ENCODE measurements at regions not wholly inside any gene's neighbourhood (a gene's known extent, or its start where the extent isn't known, plus 50 kb on each side); places are given as distances from the start of the nearest gene placed in this dataset.
"Not testable (repeated sequence)": the region's sequence is repeated elsewhere in the genome, so short reads cannot be mapped to it uniquely, and the experiment has no call there.

DNA sequence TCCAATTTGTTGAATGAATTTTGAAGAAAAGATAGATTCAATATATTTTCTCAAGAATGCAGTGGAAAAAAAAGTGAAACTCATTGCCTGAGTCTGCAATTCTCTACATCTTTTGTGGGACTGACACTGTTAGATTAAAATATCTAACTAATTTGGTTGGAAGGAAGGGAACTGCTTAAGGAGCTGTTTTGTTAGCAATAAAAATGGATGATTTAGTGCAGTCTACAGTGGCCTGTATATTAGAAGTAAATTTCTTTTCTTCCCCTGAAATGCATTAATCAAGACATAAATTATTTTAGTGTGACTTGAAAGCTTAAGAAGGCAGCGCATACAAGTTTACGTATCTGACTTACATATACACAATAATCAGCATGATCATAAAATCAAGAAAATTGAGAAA lies 1332.6 kb downstream of the EPHA7 start:
- ATAC-seq (replicated peaks) (no peak), DNase-seq (no peak)
- H3K36me3 Mint-ChIP-seq (ENCODE audit: insufficient read depth): no peaks in the 10 kb centered on the region
- H3K4me3 Mint-ChIP-seq: no peak overlapping the region
- peaks cover 9 to 16% of the 10 kb centered on the region in 2 donors for H3K9me3 Mint-ChIP-seq
- H3K27ac Mint-ChIP-seq: no peak overlapping the region
- no peaks in the 10 kb centered on the region for H3K27me3 Mint-ChIP-seq
- H3K4me1 Mint-ChIP-seq (ENCODE audit: low read depth in 2 of 2): no peaks in the 10 kb centered on the region

DNA sequence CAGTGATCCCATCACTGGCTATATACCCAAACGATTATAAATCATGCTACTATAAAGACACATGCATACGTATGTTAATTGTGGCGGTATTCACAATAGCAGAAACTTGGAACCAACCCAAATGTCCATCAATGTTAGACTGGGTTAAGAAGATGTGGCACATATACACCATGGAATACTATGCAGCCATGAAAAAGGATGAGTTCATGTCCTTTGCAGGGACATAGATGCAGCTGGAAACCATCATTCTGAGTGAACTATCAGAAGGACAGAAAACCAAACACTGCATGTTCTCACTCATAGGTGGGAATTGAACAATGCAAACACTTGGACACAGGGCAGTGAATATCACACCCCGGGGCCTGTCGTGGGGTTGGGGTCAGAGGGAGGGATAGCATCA lies 1335.4 kb downstream of the EPHA7 start:
- not testable (repeated sequence) for H3K36me3 Mint-ChIP-seq (ENCODE audit: insufficient read depth); DNase-seq; ATAC-seq (replicated peaks); H3K4me1 Mint-ChIP-seq (ENCODE audit: low read depth in 2 of 2); H3K4me3 Mint-ChIP-seq; H3K27ac Mint-ChIP-seq; H3K27me3 Mint-ChIP-seq
- peaks cover 6 to 28% of the 10 kb centered on the region in 2 donors for H3K9me3 Mint-ChIP-seq

DNA sequence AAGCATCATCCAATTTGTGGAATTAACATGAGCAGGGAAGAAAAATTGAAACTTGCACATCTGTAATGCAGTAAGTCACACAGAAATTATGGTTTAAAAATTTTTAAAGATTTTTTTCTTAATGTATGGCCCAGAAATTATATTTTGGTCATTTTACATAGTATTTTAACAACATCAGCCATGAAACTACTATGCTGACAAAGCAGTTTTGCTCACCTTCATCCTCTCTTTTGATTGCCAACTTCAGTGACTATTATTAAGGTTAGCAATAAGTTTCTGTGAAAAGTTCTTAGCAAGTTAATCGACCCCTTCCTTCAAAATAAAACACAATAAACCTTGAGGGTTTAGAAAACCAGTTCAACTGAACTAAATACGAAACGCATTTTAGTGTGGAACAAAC lies 1347.0 kb downstream of the EPHA7 start:
- no peak overlapping the region for H3K27ac Mint-ChIP-seq
- H3K36me3 Mint-ChIP-seq (ENCODE audit: insufficient read depth): no peaks in the 10 kb centered on the region
- no peaks in the 10 kb centered on the region for H3K27me3 Mint-ChIP-seq
- H3K4me3 Mint-ChIP-seq: no peak overlapping the region
- ATAC-seq (replicated peaks) (no peak), DNase-seq (no peak)
- no peaks in the 10 kb centered on the region for H3K4me1 Mint-ChIP-seq (ENCODE audit: low read depth in 2 of 2)
- H3K9me3 Mint-ChIP-seq: peaks cover 3 to 6% of the 10 kb centered on the region in 2 donors

DNA sequence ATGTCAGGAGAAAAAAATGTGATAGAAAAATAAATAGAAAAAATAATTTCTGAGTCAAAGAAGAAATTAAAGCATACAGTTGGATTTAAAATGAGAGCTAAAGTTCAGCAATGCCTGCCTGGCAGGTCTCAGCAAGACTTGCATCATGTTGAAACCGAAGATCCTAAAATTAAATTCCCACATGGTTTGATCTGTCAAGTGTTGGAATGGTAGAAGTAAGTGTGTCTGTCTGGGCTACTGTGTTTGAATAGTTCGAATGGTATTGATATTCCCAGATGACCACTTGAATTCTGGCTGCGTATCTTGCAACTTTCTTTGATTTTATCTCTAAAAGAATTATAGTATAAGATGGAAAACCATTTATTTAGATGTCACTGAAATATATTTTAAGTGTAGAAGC lies 1349.6 kb downstream of the EPHA7 start:
- H3K36me3 Mint-ChIP-seq (ENCODE audit: insufficient read depth): no peaks in the 10 kb centered on the region
- no peak for ATAC-seq (replicated peaks)
- H3K4me1 Mint-ChIP-seq (ENCODE audit: low read depth in 2 of 2): no peaks in the 10 kb centered on the region
- H3K9me3 Mint-ChIP-seq: peaks cover 3 to 6% of the 10 kb centered on the region in 2 donors
- H3K27me3 Mint-ChIP-seq: no peaks in the 10 kb centered on the region
- H3K27ac Mint-ChIP-seq: no peak overlapping the region
- no peak for DNase-seq
- H3K4me3 Mint-ChIP-seq: no peak overlapping the region

DNA sequence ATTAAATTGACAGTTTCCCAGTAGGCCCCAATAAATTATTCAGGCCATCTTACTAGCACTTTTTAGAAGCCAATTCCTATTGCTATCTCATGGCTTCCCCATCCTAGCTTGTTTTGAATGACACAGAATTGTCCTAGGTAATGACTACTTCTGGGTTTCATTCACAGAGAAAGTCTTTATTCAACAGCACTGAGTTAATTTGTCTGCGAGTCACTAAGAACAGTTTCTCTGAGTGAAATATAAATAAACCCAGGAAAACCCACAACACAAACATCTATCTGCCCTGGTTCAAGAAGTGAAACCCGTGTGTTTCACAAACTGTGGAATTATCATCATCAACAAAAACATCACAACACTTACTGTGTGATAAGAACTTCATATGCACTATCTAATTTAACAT lies 1366.8 kb downstream of the EPHA7 start:
- Mint-ChIP-seq H3K36me3 (ENCODE audit: insufficient read depth) (no peaks in the 10 kb centered on the region), H3K4me1 (ENCODE audit: low read depth in 2 of 2) (no peaks in the 10 kb centered on the region), H3K4me3 (no peak overlapping the region), H3K27ac (no peak overlapping the region), H3K9me3 (no peaks in the 10 kb centered on the region), H3K27me3 (no peaks in the 10 kb centered on the region)
- no peak for DNase-seq
- ATAC-seq (replicated peaks): no peak

DNA sequence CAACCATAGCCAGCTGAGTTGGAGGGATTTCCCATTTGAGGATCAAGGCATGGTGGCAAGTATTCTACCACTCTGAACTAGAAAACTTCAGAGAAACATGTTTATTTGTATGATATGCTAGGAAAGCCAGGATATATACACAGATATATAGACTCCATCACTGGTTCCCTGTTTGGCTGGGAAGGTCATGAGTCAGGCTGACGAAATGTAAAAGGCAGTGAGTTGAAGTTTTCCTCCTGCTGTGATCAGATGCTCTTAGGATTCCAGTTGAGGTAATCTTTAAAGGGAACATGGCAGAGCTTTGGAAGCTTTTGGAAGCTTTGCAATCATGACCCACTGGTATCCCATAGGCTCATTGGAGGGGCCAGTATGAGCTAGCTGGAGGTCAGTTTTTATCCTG lies 1369.1 kb downstream of the EPHA7 start:
- Mint-ChIP-seq H3K4me3 (no peak overlapping the region), H3K36me3 (ENCODE audit: insufficient read depth) (no peaks in the 10 kb centered on the region), H3K4me1 (ENCODE audit: low read depth in 2 of 2) (no peaks in the 10 kb centered on the region), H3K9me3 (no peaks in the 10 kb centered on the region), H3K27ac (no peak overlapping the region), H3K27me3 (no peaks in the 10 kb centered on the region)
- ATAC-seq (replicated peaks) (no peak), DNase-seq (no peak)

DNA sequence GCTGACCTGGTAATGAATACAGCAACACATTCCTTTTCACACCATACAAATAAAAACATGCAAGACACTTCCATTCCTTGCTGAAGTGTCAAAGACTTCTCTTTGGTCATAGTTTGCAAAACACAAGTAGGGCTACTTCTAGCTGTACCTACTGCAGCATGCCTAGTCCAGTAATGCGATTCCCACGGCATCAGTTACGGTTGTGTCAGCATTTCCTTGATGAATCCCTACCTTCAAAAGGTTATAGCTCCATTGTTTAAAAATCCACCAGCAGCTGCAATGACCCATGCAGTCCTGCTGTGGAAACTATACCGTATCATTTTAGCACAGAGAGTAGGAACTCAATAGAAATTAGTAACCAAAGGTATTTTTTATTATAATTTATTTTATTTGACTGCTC lies 1371.5 kb downstream of the EPHA7 start:
- DNase-seq: no peak
- no peak for ATAC-seq (replicated peaks)
- H3K36me3 Mint-ChIP-seq (ENCODE audit: insufficient read depth): no peaks in the 10 kb centered on the region
- no peaks in the 10 kb centered on the region for H3K27me3 Mint-ChIP-seq
- no peak overlapping the region for H3K4me3 Mint-ChIP-seq
- no peaks in the 10 kb centered on the region for H3K4me1 Mint-ChIP-seq (ENCODE audit: low read depth in 2 of 2)
- H3K27ac Mint-ChIP-seq: no peak overlapping the region
- H3K9me3 Mint-ChIP-seq: no peaks in the 10 kb centered on the region

DNA sequence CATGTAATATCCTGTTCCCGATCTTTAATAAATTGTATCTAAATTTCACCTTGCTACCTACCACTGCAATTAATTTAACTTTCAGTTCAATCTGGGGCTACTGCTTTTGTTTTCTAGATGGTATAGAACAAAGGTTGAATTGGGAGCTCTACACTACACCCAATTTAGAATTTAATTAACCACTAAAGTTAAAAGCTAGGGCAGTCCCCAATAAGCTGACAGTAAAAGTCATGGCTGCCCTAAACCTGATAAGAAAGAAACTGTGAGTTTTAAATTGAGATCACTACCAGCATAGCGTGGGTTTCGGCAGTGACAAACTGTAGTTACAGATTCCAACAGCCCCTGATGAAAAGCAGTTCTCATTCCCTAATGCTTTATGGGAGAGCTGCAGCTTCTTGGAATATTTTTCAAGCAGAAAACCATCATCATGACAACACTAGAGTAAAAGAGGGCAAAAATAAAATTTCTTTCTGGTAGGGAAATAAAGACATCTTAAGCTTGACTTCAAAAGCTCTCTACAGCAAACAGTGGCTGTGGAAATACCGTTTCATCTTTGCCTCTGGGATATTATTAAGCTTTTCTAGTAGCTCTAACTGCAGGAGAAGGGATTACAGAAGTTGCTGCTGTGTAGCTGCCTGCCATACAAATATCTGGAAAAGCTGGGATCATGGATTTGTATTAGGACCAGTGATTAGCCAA lies 1372.1 kb downstream of the EPHA7 start:
- Mint-ChIP-seq H3K4me1 (ENCODE audit: low read depth in 2 of 2) (no peaks in the 10 kb centered on the region), H3K9me3 (no peaks in the 10 kb centered on the region), H3K36me3 (ENCODE audit: insufficient read depth) (no peaks in the 10 kb centered on the region), H3K27ac (no peak overlapping the region), H3K27me3 (no peaks in the 10 kb centered on the region), H3K4me3 (no peak overlapping the region)
- ATAC-seq (replicated peaks) (no peak), DNase-seq (no peak)

DNA sequence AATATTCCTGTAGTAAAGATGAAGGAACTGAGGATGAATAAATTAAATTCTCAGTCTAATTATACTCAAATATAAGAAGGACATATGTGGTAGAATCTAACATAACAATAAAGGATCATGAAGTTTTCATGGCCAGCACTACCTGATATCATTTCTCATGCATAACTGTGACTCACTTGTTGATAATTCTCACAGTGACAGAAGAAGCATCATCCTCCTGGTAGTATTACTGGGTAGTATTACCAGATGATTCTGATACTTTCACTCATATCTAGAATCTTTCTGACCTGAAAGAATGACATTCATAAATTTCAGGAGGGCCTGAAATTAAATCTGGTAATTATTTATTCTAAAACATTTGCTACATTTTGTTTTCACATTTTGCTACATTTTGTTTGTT lies 1375.0 kb downstream of the EPHA7 start:
- Mint-ChIP-seq H3K9me3 (peaks cover 0 to 2% of the 10 kb centered on the region in 2 donors), H3K27ac (no peak overlapping the region), H3K4me1 (ENCODE audit: low read depth in 2 of 2) (no peaks in the 10 kb centered on the region), H3K4me3 (no peak overlapping the region), H3K36me3 (ENCODE audit: insufficient read depth) (no peaks in the 10 kb centered on the region), H3K27me3 (no peaks in the 10 kb centered on the region)
- ATAC-seq (replicated peaks) (no peak), DNase-seq (no peak)

DNA sequence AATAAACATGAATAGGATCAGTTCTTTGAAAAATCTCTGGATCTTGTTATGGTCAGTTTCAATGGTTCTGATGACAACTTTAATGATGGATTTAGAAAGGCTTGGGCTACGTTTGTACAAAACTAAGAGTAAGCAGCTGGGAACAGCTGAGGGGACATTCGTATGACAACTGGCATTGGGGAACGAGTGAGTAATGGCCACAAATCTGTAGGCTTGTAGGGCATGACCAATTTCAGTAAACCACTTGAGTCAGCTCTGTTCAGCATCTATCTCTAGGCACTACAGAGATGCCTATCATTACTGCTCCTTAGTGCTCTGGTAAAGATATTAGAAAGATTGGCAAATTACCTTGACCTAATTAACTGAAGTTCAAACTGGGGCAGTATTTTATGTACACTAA lies 1375.6 kb downstream of the EPHA7 start:
- Mint-ChIP-seq H3K4me3 (no peak overlapping the region), H3K27me3 (no peaks in the 10 kb centered on the region), H3K36me3 (ENCODE audit: insufficient read depth) (no peaks in the 10 kb centered on the region), H3K27ac (no peak overlapping the region), H3K9me3 (peaks cover 0 to 2% of the 10 kb centered on the region in 2 donors), H3K4me1 (ENCODE audit: low read depth in 2 of 2) (no peaks in the 10 kb centered on the region)
- DNase-seq (no peak), ATAC-seq (replicated peaks) (no peak)

DNA sequence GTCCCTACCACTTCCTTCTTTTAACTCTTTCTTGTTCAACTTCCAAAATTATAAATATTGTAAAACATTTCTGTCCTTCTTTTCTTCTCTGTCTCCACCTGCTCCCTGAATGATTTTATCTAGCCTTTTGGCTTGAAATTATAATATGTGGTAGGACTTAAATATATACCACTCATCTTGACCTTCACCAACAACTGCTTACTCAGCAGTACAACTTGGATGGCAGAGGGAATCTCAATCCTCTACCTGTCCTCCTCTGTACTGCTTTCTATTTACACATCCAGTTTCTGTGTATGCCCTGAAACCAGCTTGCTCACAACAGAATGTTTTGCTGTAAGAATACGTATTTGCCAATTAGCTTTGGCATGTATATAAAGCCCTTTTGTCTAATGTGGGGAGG lies 1392.5 kb downstream of the EPHA7 start:
- Mint-ChIP-seq H3K4me1 (ENCODE audit: low read depth in 2 of 2) (no peaks in the 10 kb centered on the region), H3K27me3 (no peaks in the 10 kb centered on the region), H3K27ac (no peak overlapping the region), H3K36me3 (ENCODE audit: insufficient read depth) (no peaks in the 10 kb centered on the region), H3K4me3 (no peak overlapping the region), H3K9me3 (peaks cover 0 to 7% of the 10 kb centered on the region in 2 donors)
- DNase-seq (no peak), ATAC-seq (replicated peaks) (no peak)

DNA sequence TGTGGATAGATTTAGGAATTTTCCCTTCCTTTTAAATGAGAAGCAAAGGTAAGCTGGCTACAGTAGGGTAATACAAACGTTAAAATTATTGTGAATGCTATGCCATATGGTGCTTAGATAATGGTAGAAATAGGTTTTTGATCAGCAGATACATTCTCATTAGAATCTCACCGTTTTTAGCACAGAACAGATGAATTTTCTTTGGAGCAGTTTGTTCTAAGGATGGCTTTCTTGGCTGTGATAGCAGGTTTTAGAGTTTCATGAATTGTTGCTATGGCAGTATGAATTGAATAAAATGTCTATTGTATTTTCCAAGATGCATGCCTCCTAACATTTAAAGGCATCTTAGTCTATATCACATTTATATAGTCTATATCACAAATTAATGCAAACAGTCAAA lies 1394.5 kb downstream of the EPHA7 start:
- Mint-ChIP-seq H3K27me3 (no peaks in the 10 kb centered on the region), H3K4me3 (no peak overlapping the region), H3K36me3 (ENCODE audit: insufficient read depth) (no peaks in the 10 kb centered on the region), H3K4me1 (ENCODE audit: low read depth in 2 of 2) (no peaks in the 10 kb centered on the region), H3K9me3 (peaks cover 0 to 9% of the 10 kb centered on the region in 2 donors), H3K27ac (no peak overlapping the region)
- no peak for DNase-seq
- ATAC-seq (replicated peaks): no peak

DNA sequence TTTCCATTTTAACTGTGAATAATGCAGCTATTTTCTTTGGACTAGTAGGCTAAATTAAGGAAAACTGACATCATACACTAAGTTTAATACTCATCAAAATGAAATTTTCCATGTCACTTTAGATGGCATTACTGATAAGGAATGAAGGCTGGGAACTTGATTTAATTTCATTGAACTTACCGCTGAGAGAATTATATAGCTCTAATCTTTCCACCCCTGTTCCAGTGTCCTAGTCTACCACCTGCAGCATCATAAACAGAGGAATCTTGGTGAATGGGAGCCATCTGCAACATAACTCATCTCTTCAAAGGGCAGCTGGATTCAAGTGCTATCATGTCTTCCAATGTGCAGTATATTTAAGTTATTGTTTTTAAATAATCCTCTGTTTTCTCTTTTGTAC lies 1395.2 kb downstream of the EPHA7 start:
- H3K4me3 Mint-ChIP-seq: no peak overlapping the region

DNA sequence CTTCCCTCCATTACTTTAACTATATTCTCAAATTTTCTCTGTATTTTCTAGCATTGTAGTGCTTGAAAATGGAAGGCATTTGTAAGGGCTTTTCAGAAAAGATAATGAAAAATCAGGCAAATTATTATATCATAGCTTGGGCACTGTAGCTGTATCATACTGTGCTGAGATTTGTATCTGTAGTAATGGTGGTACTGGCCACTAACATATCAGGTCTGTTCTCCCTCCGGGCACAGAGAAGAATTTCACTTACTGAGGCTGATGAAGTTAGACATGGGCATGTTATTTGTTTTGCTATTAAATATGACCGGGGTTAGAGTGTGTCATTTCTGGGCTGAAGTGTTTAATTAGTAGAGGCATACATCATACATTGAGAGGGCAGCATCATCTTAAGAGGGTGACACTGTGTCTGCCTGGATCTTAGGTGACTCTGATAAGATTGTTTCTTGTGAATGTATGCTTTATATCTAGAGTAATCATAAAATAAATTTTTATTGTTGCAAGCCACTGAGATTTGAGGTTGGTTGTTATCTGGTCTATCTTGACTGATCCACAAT lies 1395.9 kb downstream of the EPHA7 start:
- Mint-ChIP-seq H3K4me3 (no peak overlapping the region), H3K4me1 (ENCODE audit: low read depth in 2 of 2) (no peaks in the 10 kb centered on the region), H3K9me3 (peaks cover 0 to 9% of the 10 kb centered on the region in 2 donors), H3K36me3 (ENCODE audit: insufficient read depth) (no peaks in the 10 kb centered on the region), H3K27ac (no peak overlapping the region), H3K27me3 (no peaks in the 10 kb centered on the region)
- no peak for ATAC-seq (replicated peaks)
- no peak for DNase-seq

More for the DNA sequence above, 1395.2 kb downstream of the EPHA7 start:
- no peak overlapping the region for H3K27ac Mint-ChIP-seq
- DNase-seq: no peak
- no peaks in the 10 kb centered on the region for H3K36me3 Mint-ChIP-seq (ENCODE audit: insufficient read depth)
- H3K27me3 Mint-ChIP-seq: no peaks in the 10 kb centered on the region
- ATAC-seq (replicated peaks): no peak
- H3K4me1 Mint-ChIP-seq (ENCODE audit: low read depth in 2 of 2): no peaks in the 10 kb centered on the region
- H3K9me3 Mint-ChIP-seq: peaks cover 0 to 9% of the 10 kb centered on the region in 2 donors

Measured in effector memory CD8-positive, alpha-beta T cell (primary cell).